ENCODE measurements at regions not wholly inside any gene's neighbourhood (a gene's known extent, or its start where the extent isn't known, plus 50 kb on each side); places are given as distances from the start of the nearest gene placed in this dataset.

GRCh38 chr3:176861137-176861536, 336.1 kb downstream of the TBL1XR1 start:
- FAIRE-seq (no peak), DNase-seq (ENCODE audit: insufficient read length, low spot score) (no peak)
- TF ChIP-seq TAF1 (IDR thresholded peaks at IDR 0.05; ENCODE audit: low read depth, low read length) = no peak
- no peak for TF ChIP-seq SPI1 (IDR thresholded peaks at IDR 0.05; ENCODE audit: low read depth, low read length)
- no peak for TF ChIP-seq POLR2A (IDR thresholded peaks at IDR 0.05; ENCODE audit: low read depth, low read length)
- no peak for TF ChIP-seq POU2F2 (IDR thresholded peaks at IDR 0.05; ENCODE audit: low read depth, low read length)
- TF ChIP-seq POLR2AphosphoS5 (IDR thresholded peaks at IDR 0.05; ENCODE audit: low read depth, low read length) = no peak
- no peak for TF ChIP-seq PAX5 (IDR thresholded peaks at IDR 0.05; ENCODE audit: insufficient read depth, low read length, severe bottlenecking)

- TF ChIP-seq POLR2AphosphoS5 (IDR thresholded peaks at IDR 0.05; ENCODE audit: low read depth, low read length) (no peak), TAF1 (IDR thresholded peaks at IDR 0.05; ENCODE audit: low read depth, low read length) (no peak), SPI1 (IDR thresholded peaks at IDR 0.05; ENCODE audit: low read depth, low read length) (no peak), POU2F2 (IDR thresholded peaks at IDR 0.05; ENCODE audit: low read depth, low read length) (no peak)
- DNase-seq (ENCODE audit: insufficient read length, low spot score) (no peak), FAIRE-seq (no peak)
Measured at GRCh38 chr3:176856721-176857120, 340.6 kb downstream of the TBL1XR1 start.

- TF ChIP-seq SPI1 (IDR thresholded peaks at IDR 0.05; ENCODE audit: low read depth, low read length) (no peak), POU2F2 (IDR thresholded peaks at IDR 0.05; ENCODE audit: low read depth, low read length) (no peak), POLR2AphosphoS5 (IDR thresholded peaks at IDR 0.05; ENCODE audit: low read depth, low read length) (no peak), PAX5 (IDR thresholded peaks at IDR 0.05; ENCODE audit: insufficient read depth, low read length, severe bottlenecking) (no peak), POLR2A (IDR thresholded peaks at IDR 0.05; ENCODE audit: low read depth, low read length) (no peak), TAF1 (IDR thresholded peaks at IDR 0.05; ENCODE audit: low read depth, low read length) (no peak)
- DNase-seq (ENCODE audit: insufficient read length, low spot score) (no peak), FAIRE-seq (no peak)
Measured at GRCh38 chr3:176855901-176856486, 341.3 kb downstream of the TBL1XR1 start.

GRCh38 chr3:176855213-176855612, 342.1 kb downstream of the TBL1XR1 start:
- TF ChIP-seq POLR2A (IDR thresholded peaks at IDR 0.05; ENCODE audit: low read depth, low read length) (no peak), POLR2AphosphoS5 (IDR thresholded peaks at IDR 0.05; ENCODE audit: low read depth, low read length) (no peak), POU2F2 (IDR thresholded peaks at IDR 0.05; ENCODE audit: low read depth, low read length) (no peak), SPI1 (IDR thresholded peaks at IDR 0.05; ENCODE audit: low read depth, low read length) (no peak), PAX5 (IDR thresholded peaks at IDR 0.05; ENCODE audit: insufficient read depth, low read length, severe bottlenecking) (no peak), TAF1 (IDR thresholded peaks at IDR 0.05; ENCODE audit: low read depth, low read length) (no peak)
- no peak for FAIRE-seq

GRCh38 chr3:176850498-176850897, 346.8 kb downstream of the TBL1XR1 start:
- TF ChIP-seq PAX5 (IDR thresholded peaks at IDR 0.05; ENCODE audit: insufficient read depth, low read length, severe bottlenecking) (no peak), POLR2A (IDR thresholded peaks at IDR 0.05; ENCODE audit: low read depth, low read length) (no peak), POU2F2 (IDR thresholded peaks at IDR 0.05; ENCODE audit: low read depth, low read length) (no peak), POLR2AphosphoS5 (IDR thresholded peaks at IDR 0.05; ENCODE audit: low read depth, low read length) (no peak), SPI1 (IDR thresholded peaks at IDR 0.05; ENCODE audit: low read depth, low read length) (no peak), TAF1 (IDR thresholded peaks at IDR 0.05; ENCODE audit: low read depth, low read length) (no peak)
- FAIRE-seq (no peak), DNase-seq (ENCODE audit: insufficient read length, low spot score) (no peak)

More at GRCh38 chr3:176855213-176855612, 342.1 kb downstream of the TBL1XR1 start:
- no peak for DNase-seq (ENCODE audit: insufficient read length, low spot score)

- FAIRE-seq (no peak), DNase-seq (ENCODE audit: insufficient read length, low spot score) (no peak)
Measured at GRCh38 chr3:176848431-176849214, 348.7 kb downstream of the TBL1XR1 start.

GRCh38 chr3:176842914-176843313, 354.4 kb downstream of the TBL1XR1 start:
- DNase-seq (ENCODE audit: insufficient read length, low spot score) = no peak
- TF ChIP-seq SPI1 (IDR thresholded peaks at IDR 0.05; ENCODE audit: low read depth, low read length) (no peak), POU2F2 (IDR thresholded peaks at IDR 0.05; ENCODE audit: low read depth, low read length) (no peak), TAF1 (IDR thresholded peaks at IDR 0.05; ENCODE audit: low read depth, low read length) (no peak), POLR2AphosphoS5 (IDR thresholded peaks at IDR 0.05; ENCODE audit: low read depth, low read length) (no peak), PAX5 (IDR thresholded peaks at IDR 0.05; ENCODE audit: insufficient read depth, low read length, severe bottlenecking) (no peak), POLR2A (IDR thresholded peaks at IDR 0.05; ENCODE audit: low read depth, low read length) (no peak)
- no peak for FAIRE-seq

More at GRCh38 chr3:176848431-176849214, 348.7 kb downstream of the TBL1XR1 start:
- TF ChIP-seq PAX5 (IDR thresholded peaks at IDR 0.05; ENCODE audit: insufficient read depth, low read length, severe bottlenecking) (no peak), POU2F2 (IDR thresholded peaks at IDR 0.05; ENCODE audit: low read depth, low read length) (no peak)

- no peak for DNase-seq (ENCODE audit: insufficient read length, low spot score)
- no peak for TF ChIP-seq POLR2A (IDR thresholded peaks at IDR 0.05; ENCODE audit: low read depth, low read length)
- no peak for TF ChIP-seq TAF1 (IDR thresholded peaks at IDR 0.05; ENCODE audit: low read depth, low read length)
- TF ChIP-seq SPI1 (IDR thresholded peaks at IDR 0.05; ENCODE audit: low read depth, low read length) = no peak
- no peak for TF ChIP-seq POU2F2 (IDR thresholded peaks at IDR 0.05; ENCODE audit: low read depth, low read length)
- TF ChIP-seq PAX5 (IDR thresholded peaks at IDR 0.05; ENCODE audit: insufficient read depth, low read length, severe bottlenecking) = no peak
- no peak for TF ChIP-seq POLR2AphosphoS5 (IDR thresholded peaks at IDR 0.05; ENCODE audit: low read depth, low read length)
- no peak for FAIRE-seq
Measured at GRCh38 chr3:176840641-176841286, 356.5 kb downstream of the TBL1XR1 start.

GRCh38 chr3:176839901-176840300, 357.4 kb downstream of the TBL1XR1 start:
- DNase-seq (ENCODE audit: insufficient read length, low spot score) (no peak), FAIRE-seq (no peak)
- TF ChIP-seq TAF1 (IDR thresholded peaks at IDR 0.05; ENCODE audit: low read depth, low read length) (no peak), SPI1 (IDR thresholded peaks at IDR 0.05; ENCODE audit: low read depth, low read length) (no peak), POLR2AphosphoS5 (IDR thresholded peaks at IDR 0.05; ENCODE audit: low read depth, low read length) (no peak), PAX5 (IDR thresholded peaks at IDR 0.05; ENCODE audit: insufficient read depth, low read length, severe bottlenecking) (no peak), POU2F2 (IDR thresholded peaks at IDR 0.05; ENCODE audit: low read depth, low read length) (no peak), POLR2A (IDR thresholded peaks at IDR 0.05; ENCODE audit: low read depth, low read length) (no peak)

Measured in GM12891 (cell line).